GM12878 (cell line): ENCODE measurements at regions not wholly inside any gene's neighbourhood (a gene's known extent, or its start where the extent isn't known, plus 50 kb on each side); places are given as distances from the start of the nearest gene placed in this dataset.

Experiments
- ATAC-seq: fragments of 200-7000 bp; cut with Tn5 transposase; 3 replicates; pipeline ENCODE4 v1.9.1; 2020; ENCODE audit warnings: mild to moderate bottlenecking, moderate library complexity
- BruUV-seq: library from RNA; stranded (reverse); fragments of 400-500 nt; replicated peaks from 2 replicates; lab custom pipeline; 2021; lab: Mats Ljungman, UMichigan
- CTCF ChIA-PET: fragments of 300-600 bp; sonication (Branson Sonifier 250); formaldehyde crosslinking; extraction: SDS; loops from one replicate; lab custom pipeline; 2021; ENCODE audit warnings: inconsistent platforms; lab: Yijun Ruan, JAX
- POLR2A ChIA-PET: fragments of 350-600 bp; formaldehyde crosslinking; extraction: SDS; loops from one replicate; lab custom pipeline; 2021; ENCODE audit warnings: inconsistent platforms; lab: Charles Lee
- RAD21 ChIA-PET: fragments of 300-600 bp; sonication (Branson Sonifier 250); formaldehyde crosslinking; loops from one replicate; lab custom pipeline; 2023; ENCODE audit warnings: antibody characterized with exemption; ENCODE audit not compliant: unreplicated experiment; lab: Charles Lee
- SMC1A ChIA-PET: fragments of 300-600 bp; sonication (Branson Sonifier 250); formaldehyde crosslinking; loops from one replicate; lab custom pipeline; 2023; ENCODE audit not compliant: unreplicated experiment, uncharacterized antibody; lab: Charles Lee
- DNase-seq: peaks from one replicate; pipeline ENCODE4 v3.0.0-alpha.2; 2011; ENCODE audit warnings: low read depth, low spot score
- FAIRE-seq: peaks from 3 replicates; lab custom pipeline; 2011; peaks lifted over from hg19 to GRCh38; lab: Jason Lieb, UNC
- H2AFZ ChIP-seq: 2 replicates; pipeline ENCODE4 v1.6.0; 2011; ENCODE audit warnings: low read depth, low read length, control low read depth; ENCODE audit not compliant: control insufficient read depth
- H3K27ac ChIP-seq: 2 replicates; pipeline ENCODE4 v1.5.1; 2011; ENCODE audit warnings: control low read depth; ENCODE audit not compliant: control insufficient read depth, insufficient read depth
- H3K27me3 ChIP-seq, 2 experiments: replicated peaks in 1 of 2; 2 replicates each; pipeline versions ENCODE4 v1.6.0 to v1.6.1; 2011; ENCODE audit warnings: low read length in 1 of 2; ENCODE audit not compliant: control insufficient read depth in 2 of 2, insufficient read depth in 2 of 2
- H3K36me3 ChIP-seq, 2 experiments: 2 replicates each; pipeline ENCODE4 v1.5.1; 2011; ENCODE audit warnings: low read length in 1 of 2; ENCODE audit not compliant: control insufficient read depth in 2 of 2, insufficient read depth in 2 of 2
- H3K4me1 ChIP-seq: 2 replicates; pipeline ENCODE4 v1.6.1; 2011; ENCODE audit warnings: mild to moderate bottlenecking, low read length, moderate library complexity, mixed read lengths; ENCODE audit not compliant: control insufficient read depth, insufficient read depth
- H3K4me2 ChIP-seq: 2 replicates; pipeline ENCODE4 v1.6.0; 2011; ENCODE audit warnings: control low read depth; ENCODE audit not compliant: control insufficient read depth, insufficient read depth
- H3K4me3 ChIP-seq: fragments of 200-600 bp; sonication (generic); 2 replicates; pipeline ENCODE4 v1.5.1; 2016
- H3K79me2 ChIP-seq: 2 replicates; pipeline ENCODE4 v1.6.0; 2011; ENCODE audit warnings: low read length; ENCODE audit not compliant: control insufficient read depth, insufficient read depth
- H3K9ac ChIP-seq: 2 replicates; pipeline ENCODE4 v1.8.0; 2011; ENCODE audit warnings: low read length, control low read depth, mixed read lengths; ENCODE audit not compliant: control insufficient read depth, insufficient read depth
- H3K9me3 ChIP-seq: replicated peaks from 3 replicates; pipeline ENCODE4 v1.5.1; 2011; ENCODE audit warnings: mild to moderate bottlenecking, low read length; ENCODE audit not compliant: control insufficient read depth, insufficient read depth
- H4K20me1 ChIP-seq: 2 replicates; pipeline ENCODE4 v1.6.0; 2011; ENCODE audit not compliant: control insufficient read depth, insufficient read depth
- ASH2L ChIP-seq: fragments of 300-600, 200-600 bp; sonication (generic); IDR thresholded peaks from 2 replicates; pipeline ENCODE4 v1.6.1; 2017; ENCODE audit warnings: low read depth, mild to moderate bottlenecking, borderline replicate concordance
- E4F1 ChIP-seq: fragments of 450-650 bp; IDR thresholded peaks from 2 replicates; pipeline ENCODE4 v1.6.1; 2018; ENCODE audit warnings: borderline replicate concordance, mild to moderate bottlenecking; ENCODE audit not compliant: partially characterized antibody
- FOS ChIP-seq: IDR thresholded peaks from 3 replicates; pipeline ENCODE4 v1.6.1; 2011; ENCODE audit warnings: borderline replicate concordance; ENCODE audit not compliant: insufficient read length; ENCODE audit errors: extremely low read depth
- HDGF ChIP-seq: fragments of 450-650 bp; IDR thresholded peaks from 2 replicates; pipeline ENCODE4 v1.6.1; 2016; ENCODE audit warnings: antibody characterized with exemption
- MTA2 ChIP-seq: fragments of 450-650 bp; IDR thresholded peaks from 2 replicates; pipeline ENCODE4 v1.6.1; 2016; ENCODE audit warnings: low read depth, mild to moderate bottlenecking, moderate library complexity
- MXI1 ChIP-seq: fragments of 150-350 bp; IDR thresholded peaks from 2 replicates; pipeline ENCODE4 v1.6.1; 2011; ENCODE audit warnings: low read depth, mild to moderate bottlenecking, inconsistent platforms, low read length, improper control_type of control experiment
- PML ChIP-seq: IDR thresholded peaks from 2 replicates; pipeline ENCODE4 v1.6.1; 2012; ENCODE audit warnings: low read length, inconsistent platforms
- POLR2AphosphoS2 ChIP-seq: IDR thresholded peaks from 2 replicates; pipeline ENCODE4 v1.6.1; 2011; ENCODE audit warnings: low read depth, mild to moderate bottlenecking, low read length, improper control_type of control experiment, moderate library complexity
- POLR2AphosphoS5 ChIP-seq: IDR thresholded peaks from 2 replicates; pipeline ENCODE4 v1.6.1; 2011; ENCODE audit warnings: mild to moderate bottlenecking, low read length, inconsistent platforms
- RBBP5 ChIP-seq: fragments of 200-600 bp; sonication (generic); conservative IDR thresholded peaks from 2 replicates; pipeline ENCODE4 v1.6.1; 2016
- REST ChIP-seq: IDR thresholded peaks from 2 replicates; pipeline ENCODE4 v1.6.1; 2012; ENCODE audit warnings: mild to moderate bottlenecking, low read depth, low read length
- STAT1 ChIP-seq: fragments of 450-650 bp; conservative IDR thresholded peaks from 2 replicates; pipeline ENCODE4 v1.6.1; 2014; ENCODE audit warnings: antibody characterized with exemption, mild to moderate bottlenecking
- TAF1 ChIP-seq: IDR thresholded peaks from 2 replicates; pipeline ENCODE4 v1.6.1; 2011; ENCODE audit warnings: mild to moderate bottlenecking, low read depth, low read length, borderline replicate concordance
- ZBED1 ChIP-seq: IDR thresholded peaks from 2 replicates; pipeline ENCODE4 v1.6.1; 2016; ENCODE audit warnings: borderline replicate concordance
- ZBTB4 ChIP-seq: fragments of 450-650 bp; formaldehyde crosslinking; IDR thresholded peaks from 2 replicates; pipeline ENCODE4 v1.4.0; 2022; ENCODE audit warnings: mild to moderate bottlenecking, moderate library complexity
- WGBS: methylation state at CpG from one replicate; pipeline ENCODE4 v1.1.6; 2016; ENCODE audit warnings: low lambda C conversion rate; ENCODE audit not compliant: insufficient replicate concordance, insufficient coverage; ENCODE audit errors: missing lambda C conversion rate; 5-methylcytosine and 5-hydroxymethylcytosine counted together
- in situ Hi-C: fragments of 300-500 bp; cut with MboI; formaldehyde crosslinking; loops from 9 replicates; pipeline ENCODE4 v1.14.3; 2018; ENCODE audit warnings: mixed read lengths
- intact Hi-C: fragments of 100-400 bp; cut with micrococcal nuclease; formaldehyde crosslinking; loops from one replicate; pipeline ENCODE4 v1.14.2; 2022; ENCODE audit not compliant: unreplicated experiment

- no peak for FAIRE-seq
- TF ChIP-seq POLR2AphosphoS5, result no peak
- TF ChIP-seq ZBTB4, result no peak
- no peak for TF ChIP-seq POLR2AphosphoS2
- TF ChIP-seq MTA2, result no peak
- TF ChIP-seq MXI1, result no peak
- TF ChIP-seq STAT1, result no peak
- no peak for TF ChIP-seq ASH2L
- no peak for TF ChIP-seq TAF1
- no peak for TF ChIP-seq HDGF
- no peak for TF ChIP-seq FOS
- no peak for TF ChIP-seq RBBP5
- no peak for TF ChIP-seq REST
- no peak for TF ChIP-seq PML
- TF ChIP-seq ZBED1, result no peak
- TF ChIP-seq E4F1, result no peak
These were observed 71.0 kb upstream of the TARS1 start for GRCh38 chr5:33369485-33370465.

More at GRCh38 chr5:33369485-33370465, 71.0 kb upstream of the TARS1 start:
- WGBS, result 27% methylated on average over 5 of the region's 5 CpGs
- Histone ChIP-seq H3K9me3 (no peaks in the 10 kb centered on the region), H3K4me1 (no peaks in the 10 kb centered on the region), H3K79me2 (no peaks in the 10 kb centered on the region), H3K36me3 (no peaks in the 10 kb centered on the region), H3K9ac (no peak overlapping the region), H3K27ac (no peak overlapping the region), H4K20me1 (no peaks in the 10 kb centered on the region), H3K4me2 (no peak overlapping the region), H3K4me3 (no peak overlapping the region), H3K27me3 (no peaks in the 10 kb centered on the region), H2AFZ (no peak overlapping the region)
- ATAC-seq, result no peak
- POLR2A ChIA-PET, result no interaction called here
- CTCF ChIA-PET, result no interaction called here
- RAD21 ChIA-PET, result no interaction called here
- in situ Hi-C loops (no loop called here), intact Hi-C loops (no loop called here)
- no peak for DNase-seq
- SMC1A ChIA-PET, result interaction anchor here (1.4 kb wide), 1 partner anchor 25 kb away, joined by 3 read pairs; no protein-coding TSS in a partner anchor
- BruUV-seq, result no TSS peak
